NCI-H748 treated with DMSO at 0.1 percent for 48 hours (cell line): ENCODE measurements at regions not wholly inside any gene's neighbourhood (a gene's known extent, or its start where the extent isn't known, plus 50 kb on each side); places are given as distances from the start of the nearest gene placed in this dataset.
"Not testable (repeated sequence)": the region's sequence is repeated elsewhere in the genome, so short reads cannot be mapped to it uniquely, and the experiment has no call there.

Experiments used
- DNase-seq: peaks from one replicate; lab custom pipeline; 2025; lab: John Stamatoyannopoulos, UW

DNA sequence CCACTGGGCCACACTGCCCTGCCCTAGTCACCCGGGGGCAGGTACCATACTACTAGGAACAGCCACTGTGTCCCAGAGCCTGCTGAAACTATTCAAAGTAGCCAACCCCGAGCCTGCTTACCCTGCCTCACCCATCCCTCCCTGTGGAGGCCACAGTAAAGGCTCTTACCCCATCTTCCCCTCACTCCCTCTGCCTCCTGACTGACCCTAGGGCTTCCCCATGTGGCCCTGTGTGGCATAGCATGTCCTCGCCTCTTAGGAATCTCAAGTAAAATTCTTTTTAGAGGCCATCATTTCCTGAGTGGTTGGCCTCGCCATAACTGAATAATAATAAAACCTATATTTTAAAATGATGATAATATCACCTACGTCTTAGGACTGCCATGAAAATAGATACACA is 112.2 kb upstream of the SLC6A11 start:
- no peak for DNase-seq

DNA sequence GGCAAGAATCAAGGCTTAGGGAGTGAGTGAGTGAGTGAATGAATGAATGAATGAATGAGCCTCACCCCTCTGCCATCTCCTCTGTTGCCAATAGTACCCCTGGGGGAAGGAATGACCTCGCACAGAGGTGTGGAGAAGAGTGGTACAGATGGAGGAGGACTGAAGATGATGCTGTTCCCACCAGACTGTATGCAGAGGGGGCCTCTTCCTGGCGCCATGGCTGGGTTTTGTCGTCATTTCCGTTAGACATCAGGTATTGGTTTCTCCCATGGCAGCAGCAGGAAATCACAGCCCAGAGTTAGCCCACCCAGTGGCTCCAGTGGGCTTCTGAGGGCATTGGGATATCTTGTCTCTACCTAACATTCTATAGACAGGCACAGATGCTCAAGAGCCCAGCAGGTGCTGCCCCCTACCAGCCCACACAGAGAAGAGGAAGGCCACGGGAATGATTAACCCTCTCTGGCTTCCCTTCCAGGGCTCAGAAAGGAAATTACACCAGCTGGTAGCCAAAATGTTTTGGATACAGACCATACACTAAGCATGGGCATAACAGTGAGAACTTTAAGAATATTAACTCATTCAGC is 109.8 kb upstream of the SLC6A11 start:
- no peak for DNase-seq

DNA sequence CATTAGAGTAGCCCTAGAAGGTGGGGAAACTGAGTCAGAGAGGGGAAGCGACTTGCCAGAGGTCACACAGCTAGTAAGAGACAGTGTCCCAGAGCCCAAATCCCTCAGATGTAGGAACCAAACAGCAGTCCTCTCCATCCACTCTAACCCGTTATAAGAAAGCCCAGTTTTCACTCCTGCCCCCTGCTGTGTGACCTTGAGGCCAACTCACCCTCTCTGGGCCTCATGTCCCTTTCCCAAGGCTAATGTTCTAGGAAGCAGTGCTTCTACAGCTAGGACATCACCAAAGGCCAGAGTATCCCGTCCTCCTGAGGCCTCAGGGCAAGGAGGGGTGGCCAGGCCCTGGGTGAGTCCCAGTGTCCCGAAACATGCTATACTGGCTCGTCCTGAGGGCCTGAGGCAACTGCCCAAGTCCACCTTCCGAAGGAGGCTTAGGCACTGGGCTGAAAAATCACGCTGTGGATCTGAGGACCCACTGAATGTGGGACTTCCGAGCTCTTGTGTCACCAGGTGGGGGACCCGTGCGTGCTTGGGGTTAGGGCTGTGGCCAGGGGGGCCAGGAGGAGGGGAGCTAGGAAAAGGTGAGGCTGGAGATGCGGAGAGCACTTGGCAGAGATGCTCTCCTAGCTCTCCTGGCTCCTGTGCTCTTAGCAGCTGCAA is 109.2 kb upstream of the SLC6A11 start:
- no peak for DNase-seq

DNA sequence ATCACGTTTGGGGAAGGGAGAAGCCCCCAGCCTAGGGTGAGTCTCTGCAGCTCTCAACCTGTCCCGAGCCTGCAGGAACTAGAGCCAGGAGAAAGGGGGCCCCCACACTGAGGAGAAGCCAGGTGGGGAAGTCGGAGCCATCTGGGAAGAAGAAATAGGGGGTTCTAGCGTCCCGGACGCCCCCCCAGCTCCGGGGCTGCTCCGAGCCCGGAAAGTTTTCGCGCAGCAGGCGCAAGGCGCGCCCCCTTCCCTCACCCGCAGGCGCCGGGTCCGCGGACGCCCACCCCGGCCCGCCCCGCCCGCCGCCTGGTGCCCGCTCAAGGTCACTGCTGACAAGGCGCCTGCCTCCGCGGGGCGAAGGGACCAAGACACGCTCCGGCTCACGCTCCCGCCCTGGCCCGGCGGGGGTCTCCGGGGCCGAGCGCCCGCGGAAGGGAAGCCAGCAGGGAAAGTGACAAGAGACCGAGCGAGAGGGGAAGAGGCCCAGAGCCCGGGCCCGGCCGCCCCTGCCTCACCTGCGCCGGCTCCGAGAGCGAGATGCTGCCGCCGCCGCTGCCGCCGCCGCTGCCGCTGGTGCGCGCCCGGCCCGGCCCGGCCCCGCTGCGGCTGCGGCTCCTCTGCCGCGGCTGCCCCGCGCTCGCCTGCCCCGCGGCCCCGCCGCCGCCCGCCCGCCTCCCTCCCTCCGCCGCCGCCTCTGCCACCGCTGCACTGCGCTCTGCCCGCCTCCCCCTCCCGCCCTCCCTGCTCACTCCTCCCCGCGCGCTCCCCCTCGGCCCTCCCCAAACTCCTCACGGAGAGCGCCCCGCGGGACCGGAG is 108.4 kb upstream of the SLC6A11 start:
- no peak for DNase-seq

DNA sequence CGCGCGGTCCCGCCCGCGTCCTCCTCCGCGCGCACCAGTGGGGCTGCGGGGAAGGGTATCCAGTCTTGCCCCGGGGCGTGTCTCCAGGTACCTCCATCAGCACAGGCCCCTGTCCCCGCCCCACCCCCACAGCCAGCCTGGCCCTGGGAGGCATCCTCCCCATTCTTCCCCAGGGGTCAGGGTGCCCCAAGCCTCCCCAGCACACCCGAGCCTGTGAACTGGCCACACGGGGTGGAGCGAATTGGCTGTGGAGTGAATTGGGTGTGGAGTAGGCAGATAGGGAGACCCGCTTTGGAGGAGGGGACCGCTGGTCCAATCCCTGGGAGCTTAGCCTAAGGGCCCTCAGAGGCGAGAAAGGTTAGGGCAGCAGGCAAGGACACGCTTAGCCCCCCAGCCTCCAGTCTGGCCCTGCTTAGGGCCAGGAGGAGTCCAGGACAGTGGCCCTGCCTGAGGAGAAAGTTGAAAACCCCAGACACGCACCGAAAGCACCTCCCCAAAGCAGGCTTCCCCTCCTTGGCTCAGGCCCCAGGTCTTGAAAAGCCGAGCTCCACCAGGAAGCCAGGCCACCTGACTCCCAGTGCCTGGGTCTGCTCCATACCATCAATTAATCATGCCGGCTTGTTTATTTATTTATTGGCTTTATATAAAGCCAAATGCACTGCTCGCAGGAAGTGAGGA is 107.7 kb upstream of the SLC6A11 start:
- DNase-seq: no peak

DNA sequence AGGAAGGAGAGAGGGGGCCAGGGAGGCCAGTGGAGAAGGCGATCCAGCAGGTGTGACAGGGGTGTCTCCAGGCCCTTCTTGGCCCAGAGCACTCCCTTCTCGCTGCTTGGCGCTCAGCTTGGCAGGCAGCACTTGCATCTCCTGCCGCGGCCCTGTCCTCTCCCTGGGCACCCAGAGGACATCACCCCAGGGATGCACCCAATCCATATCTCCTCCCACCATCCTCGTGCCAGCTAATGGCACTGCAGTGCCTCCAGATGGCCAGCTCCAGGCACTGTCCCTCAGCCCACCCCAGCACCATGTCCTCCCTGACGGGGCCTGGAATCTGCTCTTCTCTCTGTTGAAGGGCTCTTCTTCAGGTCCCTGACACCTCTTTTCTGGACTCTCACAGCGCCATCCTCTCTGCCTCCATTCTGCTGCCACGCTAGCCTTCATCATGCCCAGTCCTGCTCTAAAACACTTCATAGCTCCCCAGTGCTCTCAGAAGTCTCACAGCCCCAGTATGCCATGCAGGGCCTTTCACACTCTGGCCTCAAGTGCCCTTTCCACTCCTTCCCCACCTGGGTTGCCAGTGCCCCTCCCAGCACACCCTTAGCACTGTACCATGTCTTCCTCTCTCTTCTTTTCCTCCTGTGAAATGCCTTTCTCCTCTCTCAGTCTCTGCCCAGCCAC is 106.8 kb upstream of the SLC6A11 start:
- DNase-seq: no peak

DNA sequence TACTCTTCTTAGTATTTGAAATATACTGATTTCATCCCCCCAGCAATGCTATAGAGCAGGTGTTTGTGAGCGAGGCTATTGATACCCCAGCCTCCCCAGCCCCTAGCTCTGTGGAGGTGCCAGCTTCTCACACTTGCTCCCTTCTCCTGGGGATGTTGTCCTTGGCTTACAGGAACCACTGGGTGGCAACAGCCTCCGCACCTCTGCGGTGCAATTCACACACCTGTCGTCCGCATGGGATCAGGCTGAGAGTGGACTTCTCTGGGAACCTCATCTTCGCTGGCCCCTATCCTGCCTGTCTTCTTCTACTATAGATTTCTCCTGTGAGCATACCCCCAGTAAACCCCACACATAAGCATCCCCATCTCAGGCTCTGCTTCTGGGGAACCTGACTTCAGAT is 103.9 kb upstream of the SLC6A11 start:
- no peak for DNase-seq

DNA sequence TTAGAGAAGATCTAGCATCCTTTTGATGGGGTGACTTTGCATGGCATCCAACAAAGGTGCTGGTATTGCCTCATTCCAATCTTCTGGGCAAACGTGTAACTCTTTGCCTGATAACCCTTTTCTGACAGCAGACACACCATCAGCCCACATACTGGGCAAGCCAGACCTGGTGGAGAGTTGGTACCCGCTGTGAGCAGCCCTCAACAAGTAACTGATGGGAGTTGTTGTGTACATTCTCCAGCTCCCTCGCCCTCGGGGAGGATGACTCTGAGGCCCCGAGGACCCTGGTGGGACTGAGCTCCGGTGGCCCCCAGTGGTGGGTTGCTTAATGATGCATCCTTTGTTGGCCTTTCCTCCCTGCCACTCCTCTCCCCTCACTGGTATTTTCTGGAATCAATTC is 102.4 kb upstream of the SLC6A11 start:
- DNase-seq: no peak

DNA sequence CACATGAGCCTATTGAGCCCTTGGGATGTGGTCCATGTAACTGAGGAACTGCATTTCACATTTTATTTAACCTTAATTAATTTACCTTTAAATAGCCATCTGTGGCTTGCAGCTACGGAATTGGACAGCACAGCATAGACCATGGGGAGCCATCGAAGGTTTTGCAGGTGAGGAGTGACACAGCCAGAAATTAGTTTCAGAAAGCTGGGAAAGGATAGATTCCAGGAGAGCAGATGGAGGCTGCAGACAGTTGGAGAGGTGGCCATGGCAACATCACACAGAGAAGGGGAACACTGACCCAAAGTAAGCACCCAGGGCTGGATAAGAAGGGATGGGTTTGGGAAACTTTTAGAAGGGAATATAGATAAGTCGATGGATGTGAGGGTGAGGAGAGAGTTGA is 100.1 kb upstream of the SLC6A11 start:
- DNase-seq: no peak

DNA sequence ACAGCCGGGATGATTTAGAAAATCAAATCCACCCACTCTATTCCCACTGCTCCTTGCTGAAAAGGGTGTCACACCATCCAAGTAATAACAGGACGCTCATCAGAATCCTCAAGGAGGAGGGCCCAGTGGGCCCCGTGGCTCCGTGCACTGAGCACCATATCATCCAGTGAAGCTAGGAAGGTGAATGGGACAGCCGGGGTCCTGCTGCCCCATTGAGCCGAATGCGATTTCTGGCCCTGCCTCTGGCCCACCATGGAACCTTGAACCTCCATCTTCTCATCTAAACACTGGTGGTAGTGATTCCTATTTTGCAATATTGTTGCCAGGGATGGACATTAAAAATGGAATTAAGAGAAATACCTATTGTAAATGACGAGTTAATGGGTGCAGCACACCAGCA is 99.1 kb upstream of the SLC6A11 start:
- no peak for DNase-seq

DNA sequence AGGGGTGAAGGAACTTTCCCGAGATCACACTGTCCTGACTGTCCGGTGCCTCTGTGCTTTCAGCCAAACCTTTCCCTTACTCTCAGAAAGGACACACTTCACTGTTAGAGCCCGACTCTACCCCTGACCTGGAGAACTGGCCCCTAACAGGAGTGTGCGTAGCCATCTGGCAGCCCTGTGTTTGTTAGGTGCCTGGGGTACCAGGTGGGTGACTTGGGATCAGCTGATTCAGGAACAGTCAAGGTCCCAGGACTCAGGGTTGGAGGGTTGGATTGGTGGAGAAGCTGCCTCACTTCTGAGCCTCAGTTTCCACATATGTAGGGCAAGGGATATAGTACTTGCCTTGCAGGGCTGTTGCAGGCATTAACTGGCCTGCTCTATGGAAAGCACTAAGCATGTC is 98.3 kb upstream of the SLC6A11 start:
- DNase-seq: no peak

DNA sequence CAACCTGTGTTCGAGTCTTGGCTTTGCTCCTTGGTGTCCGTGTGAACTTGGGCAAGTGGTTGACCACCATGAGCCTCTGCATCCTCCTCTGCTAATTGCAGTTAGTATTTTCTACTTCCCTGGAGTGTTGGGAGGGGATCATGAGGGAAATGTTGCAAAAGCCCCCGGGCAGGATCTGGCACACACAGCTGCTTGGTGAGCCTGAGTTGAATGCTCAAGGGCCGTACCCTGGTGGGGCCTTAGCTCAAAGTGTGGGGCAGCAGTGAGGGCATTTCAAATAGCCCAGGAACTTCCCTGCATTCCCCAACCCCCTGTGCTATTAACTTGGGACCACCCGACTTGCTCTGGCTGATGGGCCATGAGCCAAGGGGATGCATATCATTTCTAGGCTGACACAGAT is 94.9 kb upstream of the SLC6A11 start:
- DNase-seq: no peak

DNA sequence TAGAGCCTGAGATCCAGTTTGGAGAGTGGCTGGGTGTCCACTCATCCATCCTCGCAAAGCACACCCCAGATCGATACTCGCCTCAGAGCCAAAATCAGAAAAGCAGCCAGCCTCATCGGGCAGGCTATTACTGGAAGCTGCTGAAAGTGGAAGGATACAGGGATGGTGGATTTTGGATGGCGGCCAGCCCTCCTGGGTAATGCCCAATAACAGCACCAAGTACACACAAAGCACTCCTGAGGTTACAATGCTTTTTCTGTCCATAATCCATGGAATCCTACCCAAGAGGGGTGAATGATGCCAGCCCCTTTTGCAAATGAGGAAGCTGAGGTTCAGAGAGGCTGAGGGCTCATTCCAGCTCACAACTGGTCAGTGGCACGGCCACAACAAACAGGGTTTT is 93.1 kb upstream of the SLC6A11 start:
- DNase-seq: no peak

DNA sequence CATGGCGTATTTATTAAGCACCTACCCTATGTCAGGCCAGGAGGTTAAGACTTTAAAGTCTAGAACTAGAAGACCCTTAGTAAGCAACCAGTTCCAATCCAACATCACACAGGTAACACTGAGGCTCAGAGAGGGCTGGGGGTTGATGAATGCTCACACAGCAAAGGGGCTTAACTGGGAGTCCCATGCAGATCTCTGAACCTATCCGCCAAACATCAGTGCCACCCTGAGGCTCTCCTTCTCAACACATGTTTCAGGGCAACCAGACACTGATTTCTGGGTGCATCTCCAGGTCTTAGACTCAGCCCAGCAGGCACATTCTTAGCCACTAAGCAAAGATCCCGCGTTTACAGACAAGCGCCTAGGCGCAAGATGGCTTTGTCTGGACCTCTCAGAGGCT is 92.0 kb upstream of the SLC6A11 start:
- DNase-seq: no peak

DNA sequence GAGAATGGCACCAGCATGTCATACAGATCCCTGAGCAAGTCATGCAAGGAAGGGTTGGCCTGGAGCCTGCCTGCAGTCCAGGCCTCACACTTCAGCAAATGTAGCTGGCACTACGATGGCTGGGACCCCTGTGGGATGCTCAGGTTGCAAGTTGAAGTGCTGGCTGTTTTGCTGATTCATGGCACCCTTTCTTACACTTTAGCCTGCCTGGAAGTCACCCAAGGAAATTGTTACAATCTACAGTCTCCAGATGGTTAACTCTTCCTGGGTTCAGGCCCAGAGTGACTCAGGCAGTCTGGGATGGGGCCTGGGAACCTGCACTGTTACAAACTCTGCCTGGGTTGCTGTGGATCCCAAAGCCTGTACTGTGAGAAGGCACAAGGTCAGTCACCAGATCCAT is 91.0 kb upstream of the SLC6A11 start:
- DNase-seq: no peak

DNA sequence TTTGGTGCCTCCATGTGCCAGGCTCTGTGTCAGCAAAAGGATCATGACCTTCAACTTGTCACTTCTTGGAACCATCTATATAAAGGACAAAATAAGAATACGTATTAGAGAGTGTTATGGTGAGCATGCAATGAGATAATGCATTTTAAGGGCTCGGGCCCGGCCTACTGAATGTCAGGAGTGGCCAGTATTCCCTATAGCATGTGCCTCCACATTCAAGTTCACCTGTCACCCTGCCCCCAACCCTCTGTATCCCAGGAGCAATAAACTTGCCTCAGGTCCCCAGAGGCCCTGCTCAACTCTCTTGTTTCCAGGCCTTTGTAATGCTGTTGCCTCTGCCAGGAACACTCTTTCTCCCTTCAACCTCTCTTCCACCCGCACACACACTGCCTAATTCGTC is 90.2 kb upstream of the SLC6A11 start:
- no peak for DNase-seq

DNA sequence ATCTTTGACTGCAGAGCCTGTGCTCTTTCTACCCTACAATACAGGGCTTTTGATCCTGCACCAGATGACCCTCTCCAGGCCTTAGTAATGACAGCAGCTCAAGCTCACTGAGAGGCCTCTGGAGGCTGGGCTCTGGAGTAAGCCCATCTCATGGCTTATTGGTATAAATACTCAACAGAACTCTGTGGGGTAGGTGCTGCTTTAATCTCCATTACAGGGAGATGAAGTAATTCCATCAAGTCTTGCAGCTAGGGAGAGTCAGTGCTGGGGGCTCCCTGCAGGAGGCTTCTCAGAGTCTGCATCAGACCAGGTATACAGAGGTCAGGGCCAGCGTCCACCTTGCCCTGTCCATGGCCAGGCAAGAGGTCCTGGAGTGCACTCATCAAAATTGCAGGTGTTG is 89.2 kb upstream of the SLC6A11 start:
- no peak for DNase-seq

DNA sequence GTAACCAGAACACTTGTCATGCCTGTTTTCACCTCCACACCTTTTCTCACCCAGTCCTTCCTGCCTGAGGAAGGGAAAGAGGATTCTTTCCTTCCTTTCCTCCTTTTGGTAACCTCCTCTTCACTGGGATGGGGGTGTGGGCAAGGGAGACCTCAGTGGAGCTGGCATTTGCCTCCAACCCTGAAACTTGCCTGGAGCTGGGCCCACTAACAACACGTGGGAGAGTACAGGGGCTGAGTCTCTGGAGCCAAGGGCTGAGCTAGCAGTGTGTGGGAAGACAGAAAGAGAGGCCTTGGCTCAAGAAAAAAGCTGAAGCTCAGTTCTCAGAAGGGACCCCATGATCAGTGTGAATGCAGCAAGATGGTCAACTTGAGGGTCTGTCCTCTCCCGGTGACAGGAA is 86.6 kb upstream of the SLC6A11 start:
- no peak for DNase-seq

DNA sequence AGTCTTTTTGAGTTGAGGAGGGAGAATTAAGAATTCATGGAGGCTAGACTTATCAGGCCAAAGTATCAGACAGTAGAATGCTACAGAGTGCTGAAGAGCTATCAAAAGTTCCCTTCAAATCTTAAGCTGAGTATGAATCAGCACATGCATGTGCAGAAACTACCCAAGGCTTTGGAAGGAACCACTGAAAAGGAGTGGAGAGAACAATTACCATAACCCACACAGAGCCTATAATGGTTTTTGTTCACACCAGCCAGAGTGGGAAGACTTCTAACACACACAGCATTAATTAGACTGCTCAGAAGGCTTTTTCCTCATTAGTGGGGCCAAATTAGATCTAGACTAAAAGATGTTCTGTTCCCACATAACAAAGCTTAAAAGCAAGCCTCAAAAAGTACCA is 83.7 kb upstream of the SLC6A11 start:
- no peak for DNase-seq

DNA sequence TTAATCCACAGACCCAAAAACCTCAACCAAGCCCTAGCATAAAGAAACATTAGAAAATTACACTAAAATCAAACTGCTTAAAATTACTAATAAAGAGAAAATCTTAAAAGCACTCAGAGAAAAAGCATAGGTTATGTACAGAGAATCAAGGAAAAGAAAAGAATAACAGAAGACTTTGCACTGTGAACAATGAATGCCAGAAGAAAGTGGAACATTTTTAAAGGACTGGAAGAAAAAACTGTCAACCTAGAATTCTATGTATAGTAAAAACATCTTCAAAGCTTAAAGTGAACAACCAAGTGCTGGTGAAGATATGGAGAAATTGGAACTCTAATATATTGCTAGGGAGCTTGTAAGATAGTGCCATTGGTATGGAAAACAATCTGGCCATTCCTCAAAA is 82.7 kb upstream of the SLC6A11 start:
- DNase-seq: no peak

DNA sequence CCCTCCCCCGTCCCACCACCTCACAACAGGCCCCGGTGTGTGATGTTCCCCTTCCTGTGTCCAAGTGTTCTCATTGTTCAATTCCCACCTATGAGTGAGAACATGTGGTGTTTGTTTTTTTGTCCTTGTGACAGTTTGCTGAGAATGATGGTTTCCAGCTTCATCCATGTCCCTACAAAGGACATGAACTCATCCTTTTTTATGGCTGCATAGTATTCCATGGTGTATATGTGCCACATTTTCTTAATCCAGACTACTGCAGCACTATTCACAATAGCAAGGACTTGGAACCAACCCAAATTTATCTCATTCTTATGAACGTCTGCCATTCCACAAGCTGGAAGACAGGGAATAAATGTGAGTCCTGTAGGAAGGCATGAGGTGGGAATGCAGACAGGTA is 79.6 kb upstream of the SLC6A11 start:
- DNase-seq: not testable (repeated sequence)

DNA sequence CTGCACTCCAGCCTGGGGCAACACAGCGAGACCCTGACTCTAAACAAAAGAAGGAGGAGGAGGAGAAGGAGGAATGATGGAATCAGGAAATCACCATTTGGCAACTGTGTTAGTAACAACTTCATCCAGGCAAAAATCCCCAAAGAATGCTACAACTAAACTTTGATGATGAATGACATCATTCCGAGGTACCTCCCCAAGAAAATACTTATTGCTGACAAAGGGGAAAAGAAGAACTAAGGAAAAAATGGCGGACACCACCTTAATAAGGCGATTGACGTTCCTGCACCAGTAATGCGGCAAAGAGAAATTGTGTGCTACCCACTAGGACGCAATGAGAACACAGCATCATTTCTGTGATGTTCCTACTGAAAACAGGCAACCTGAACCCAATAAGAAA is 78.2 kb upstream of the SLC6A11 start:
- no peak for DNase-seq
